NB4 (cell line): ENCODE measurements at regions not wholly inside any gene's neighbourhood (a gene's known extent, or its start where the extent isn't known, plus 50 kb on each side); places are given as distances from the start of the nearest gene placed in this dataset.

Experiments used
- POLR2A ChIP-seq: IDR thresholded peaks from 2 replicates; pipeline ENCODE4 v1.6.1; 2011; ENCODE audit warnings: mild to moderate bottlenecking; ENCODE audit not compliant: insufficient read length; ENCODE audit errors: extremely low read depth
- TF ChIP-seq, protein P1 (sequence below): IDR thresholded peaks from one replicate; pipeline ENCODE4 v1.5.1; 2012; ENCODE audit warnings: low read depth, low read length
- TF ChIP-seq, protein P2 (sequence below): IDR thresholded peaks from 2 replicates; pipeline ENCODE4 v1.6.1; 2011; ENCODE audit warnings: low read depth, low read length

DNA sequence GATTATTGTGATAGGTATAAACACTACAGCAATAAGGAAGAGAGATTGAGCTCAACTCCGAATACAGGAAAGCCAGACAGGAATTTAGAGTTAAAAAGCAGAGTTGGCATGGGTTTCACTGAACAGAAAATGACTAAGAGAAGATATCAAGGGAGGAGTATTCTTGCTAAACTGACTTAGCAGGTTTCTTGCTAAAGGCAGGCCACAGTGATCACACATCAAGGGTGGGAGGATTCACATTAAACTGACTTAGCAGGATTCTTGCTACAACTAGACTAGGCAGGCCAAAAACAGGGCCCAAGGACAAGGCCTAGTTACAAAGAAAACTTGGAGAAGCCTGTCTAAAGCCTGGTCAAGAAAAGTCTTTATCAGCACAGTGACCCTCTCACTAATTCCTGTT lies 195.1 kb downstream of the MAGEB5 start:
- TF ChIP-seq, protein P1, sequence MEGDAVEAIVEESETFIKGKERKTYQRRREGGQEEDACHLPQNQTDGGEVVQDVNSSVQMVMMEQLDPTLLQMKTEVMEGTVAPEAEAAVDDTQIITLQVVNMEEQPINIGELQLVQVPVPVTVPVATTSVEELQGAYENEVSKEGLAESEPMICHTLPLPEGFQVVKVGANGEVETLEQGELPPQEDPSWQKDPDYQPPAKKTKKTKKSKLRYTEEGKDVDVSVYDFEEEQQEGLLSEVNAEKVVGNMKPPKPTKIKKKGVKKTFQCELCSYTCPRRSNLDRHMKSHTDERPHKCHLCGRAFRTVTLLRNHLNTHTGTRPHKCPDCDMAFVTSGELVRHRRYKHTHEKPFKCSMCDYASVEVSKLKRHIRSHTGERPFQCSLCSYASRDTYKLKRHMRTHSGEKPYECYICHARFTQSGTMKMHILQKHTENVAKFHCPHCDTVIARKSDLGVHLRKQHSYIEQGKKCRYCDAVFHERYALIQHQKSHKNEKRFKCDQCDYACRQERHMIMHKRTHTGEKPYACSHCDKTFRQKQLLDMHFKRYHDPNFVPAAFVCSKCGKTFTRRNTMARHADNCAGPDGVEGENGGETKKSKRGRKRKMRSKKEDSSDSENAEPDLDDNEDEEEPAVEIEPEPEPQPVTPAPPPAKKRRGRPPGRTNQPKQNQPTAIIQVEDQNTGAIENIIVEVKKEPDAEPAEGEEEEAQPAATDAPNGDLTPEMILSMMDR, result no peak
- no peak for TF ChIP-seq POLR2A
- TF ChIP-seq, protein P2, sequence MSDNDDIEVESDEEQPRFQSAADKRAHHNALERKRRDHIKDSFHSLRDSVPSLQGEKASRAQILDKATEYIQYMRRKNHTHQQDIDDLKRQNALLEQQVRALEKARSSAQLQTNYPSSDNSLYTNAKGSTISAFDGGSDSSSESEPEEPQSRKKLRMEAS, result no peak
